ENCODE measurements at regions not wholly inside any gene's neighbourhood (a gene's known extent, or its start where the extent isn't known, plus 50 kb on each side); places are given as distances from the start of the nearest gene placed in this dataset.

- H3K27me3 ChIP-seq (ENCODE audit: insufficient read depth, low read depth, low read length), result no peaks in the 10 kb centered on the region
- H4K20me1 ChIP-seq (ENCODE audit: insufficient read depth), result no peaks in the 10 kb centered on the region
- no peaks in the 10 kb centered on the region for H3K79me2 ChIP-seq (replicated peaks; ENCODE audit: insufficient read depth, low read length)
- H3K9ac ChIP-seq (ENCODE audit: low read length), result no peak overlapping the region
- no peaks in the 10 kb centered on the region for H3F3A ChIP-seq (ENCODE audit: insufficient read depth, low read length, poor library complexity, severe bottlenecking)
- H3K4me2 ChIP-seq (ENCODE audit: low read length), result no peak overlapping the region
- no peak overlapping the region for H2AFZ ChIP-seq (ENCODE audit: low read depth, low read length)
- no peaks in the 10 kb centered on the region for H3K9me2 ChIP-seq (ENCODE audit: insufficient read depth, low read length)
- no peaks in the 10 kb centered on the region for H3K9me3 ChIP-seq (ENCODE audit: low read length)
- no peaks in the 10 kb centered on the region for H3K36me3 ChIP-seq (ENCODE audit: insufficient read depth, low read length)
- no peak for TF ChIP-seq EP300 (conservative IDR thresholded peaks at IDR 0.05; ENCODE audit: poor library complexity, severe bottlenecking)
- no peak overlapping the region for H3K4me3 ChIP-seq (ENCODE audit: low read length)
- H3K27ac ChIP-seq (ENCODE audit: low read length), result no peak overlapping the region
Observed at GRCh38 chr14:59063259-59063658, 125.2 kb upstream of the DAAM1 start.

- H3K36me3 ChIP-seq (ENCODE audit: insufficient read depth, low read length), result no peaks in the 10 kb centered on the region
- H3K27me3 ChIP-seq (ENCODE audit: insufficient read depth, low read depth, low read length), result no peaks in the 10 kb centered on the region
- H3K79me2 ChIP-seq (replicated peaks; ENCODE audit: insufficient read depth, low read length), result no peaks in the 10 kb centered on the region
- no peak overlapping the region for H3K27ac ChIP-seq (ENCODE audit: low read length)
- no peak overlapping the region for H3K9ac ChIP-seq (ENCODE audit: low read length)
- no peak overlapping the region for H2AFZ ChIP-seq (ENCODE audit: low read depth, low read length)
- H3K9me3 ChIP-seq (ENCODE audit: low read length), result no peaks in the 10 kb centered on the region
- no peaks in the 10 kb centered on the region for H4K20me1 ChIP-seq (ENCODE audit: insufficient read depth)
- no peak overlapping the region for H3K4me2 ChIP-seq (ENCODE audit: low read length)
- TF ChIP-seq TAF1 (IDR thresholded peaks at IDR 0.05; ENCODE audit: low read depth) (no peak), POLR2AphosphoS5 (IDR thresholded peaks at IDR 0.05) (no peak), CTCF (IDR thresholded peaks at IDR 0.05; ENCODE audit: poor library complexity, severe bottlenecking) (no peak), RAD21 (conservative IDR thresholded peaks at IDR 0.05) (no peak), SMC3 (conservative IDR thresholded peaks at IDR 0.05; ENCODE audit: poor library complexity) (no peak), MXI1 (conservative IDR thresholded peaks at IDR 0.05; ENCODE audit: poor library complexity, severe bottlenecking) (no peak), EP300 (conservative IDR thresholded peaks at IDR 0.05; ENCODE audit: poor library complexity, severe bottlenecking) (no peak), EZH2 (IDR thresholded peaks at IDR 0.05; ENCODE audit: borderline replicate concordance, insufficient read depth, low read length, poor library complexity, severe bottlenecking) (no peak)
- TF ChIP-seq, protein P1, sequence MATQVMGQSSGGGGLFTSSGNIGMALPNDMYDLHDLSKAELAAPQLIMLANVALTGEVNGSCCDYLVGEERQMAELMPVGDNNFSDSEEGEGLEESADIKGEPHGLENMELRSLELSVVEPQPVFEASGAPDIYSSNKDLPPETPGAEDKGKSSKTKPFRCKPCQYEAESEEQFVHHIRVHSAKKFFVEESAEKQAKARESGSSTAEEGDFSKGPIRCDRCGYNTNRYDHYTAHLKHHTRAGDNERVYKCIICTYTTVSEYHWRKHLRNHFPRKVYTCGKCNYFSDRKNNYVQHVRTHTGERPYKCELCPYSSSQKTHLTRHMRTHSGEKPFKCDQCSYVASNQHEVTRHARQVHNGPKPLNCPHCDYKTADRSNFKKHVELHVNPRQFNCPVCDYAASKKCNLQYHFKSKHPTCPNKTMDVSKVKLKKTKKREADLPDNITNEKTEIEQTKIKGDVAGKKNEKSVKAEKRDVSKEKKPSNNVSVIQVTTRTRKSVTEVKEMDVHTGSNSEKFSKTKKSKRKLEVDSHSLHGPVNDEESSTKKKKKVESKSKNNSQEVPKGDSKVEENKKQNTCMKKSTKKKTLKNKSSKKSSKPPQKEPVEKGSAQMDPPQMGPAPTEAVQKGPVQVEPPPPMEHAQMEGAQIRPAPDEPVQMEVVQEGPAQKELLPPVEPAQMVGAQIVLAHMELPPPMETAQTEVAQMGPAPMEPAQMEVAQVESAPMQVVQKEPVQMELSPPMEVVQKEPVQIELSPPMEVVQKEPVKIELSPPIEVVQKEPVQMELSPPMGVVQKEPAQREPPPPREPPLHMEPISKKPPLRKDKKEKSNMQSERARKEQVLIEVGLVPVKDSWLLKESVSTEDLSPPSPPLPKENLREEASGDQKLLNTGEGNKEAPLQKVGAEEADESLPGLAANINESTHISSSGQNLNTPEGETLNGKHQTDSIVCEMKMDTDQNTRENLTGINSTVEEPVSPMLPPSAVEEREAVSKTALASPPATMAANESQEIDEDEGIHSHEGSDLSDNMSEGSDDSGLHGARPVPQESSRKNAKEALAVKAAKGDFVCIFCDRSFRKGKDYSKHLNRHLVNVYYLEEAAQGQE (IDR thresholded peaks at IDR 0.05; ENCODE audit: borderline replicate concordance), result no peak
- H3K4me3 ChIP-seq (ENCODE audit: low read length), result no peak overlapping the region
- H3F3A ChIP-seq (ENCODE audit: insufficient read depth, low read length, poor library complexity, severe bottlenecking), result no peaks in the 10 kb centered on the region
- H3K9me2 ChIP-seq (ENCODE audit: insufficient read depth, low read length), result no peaks in the 10 kb centered on the region
Observed at GRCh38 chr14:59067127-59067894, 121.2 kb upstream of the DAAM1 start.
